H1 (cell line): ENCODE measurements at regions not wholly inside any gene's neighbourhood (a gene's known extent, or its start where the extent isn't known, plus 50 kb on each side); places are given as distances from the start of the nearest gene placed in this dataset.

ENCODE experiments used
- CTCF ChIA-PET: fragments of 300-600 bp; sonication (Branson Sonifier 250); formaldehyde crosslinking; loops from one replicate; lab custom pipeline; 2021; ENCODE audit not compliant: partially characterized antibody; lab: Charles Lee
- POLR2A ChIA-PET: fragments of 300-600 bp; sonication (Branson Sonifier 250); formaldehyde crosslinking; loops from one replicate; lab custom pipeline; 2021; ENCODE audit warnings: inconsistent platforms; ENCODE audit not compliant: partially characterized antibody; lab: Charles Lee
- DNase-seq, 2 experiments: peaks; one replicate each; pipeline versions ENCODE4 v3.0.0 to v3.0.0-alpha.2; 2010 to 2022; ENCODE audit warnings: low spot score in 2 of 2, low read depth in 1 of 2, mixed read lengths in 1 of 2
- FAIRE-seq: peaks from 2 replicates; lab custom pipeline; 2011; peaks lifted over from hg19 to GRCh38; lab: Jason Lieb, UNC
- H2AFZ ChIP-seq: 2 replicates; pipeline ENCODE4 v1.8.1; 2012; ENCODE audit warnings: low read length, inconsistent platforms
- H2AK5ac ChIP-seq: 2 replicates; pipeline ENCODE4 v1.6.1; 2013; ENCODE audit warnings: low read depth, low read length
- H2BK120ac ChIP-seq: replicated peaks from 2 replicates; pipeline ENCODE3; 2013; ENCODE audit warnings: low read depth, low read length, inconsistent platforms
- H2BK12ac ChIP-seq: 2 replicates; pipeline ENCODE4 v1.6.1; 2013; ENCODE audit warnings: low read depth, low read length
- H2BK15ac ChIP-seq: 2 replicates; pipeline ENCODE4 v1.6.1; 2013; ENCODE audit warnings: low read length
- H2BK20ac ChIP-seq: 2 replicates; pipeline ENCODE4 v1.6.1; 2013; ENCODE audit warnings: low read length
- H2BK5ac ChIP-seq: 2 replicates; pipeline ENCODE4 v1.6.1; 2013; ENCODE audit warnings: low read depth, low read length
- H3K14ac ChIP-seq: 2 replicates; pipeline ENCODE4 v1.6.1; 2013; ENCODE audit warnings: inconsistent platforms; ENCODE audit not compliant: insufficient read length
- H3K18ac ChIP-seq: 2 replicates; pipeline ENCODE4 v1.6.1; 2013; ENCODE audit warnings: low read length; ENCODE audit errors: extremely low read depth
- H3K23ac ChIP-seq: 2 replicates; pipeline ENCODE4 v1.6.1; 2013; ENCODE audit warnings: inconsistent platforms; ENCODE audit not compliant: insufficient read length
- H3K23me2 ChIP-seq: 2 replicates; pipeline ENCODE4 v1.6.1; 2013; ENCODE audit warnings: low read depth, low read length
- H3K27ac ChIP-seq: 2 replicates; pipeline ENCODE4 v1.6.1; 2011; ENCODE audit warnings: low read depth, low read length, inconsistent platforms
- H3K27me3 ChIP-seq, 4 experiments: replicated peaks in 1 of 4; 1 replicate in 1 of 4; 2 replicates in 3 of 4; pipeline versions ENCODE4 v1.6.1 to v1.8.1; 2011 to 2013; ENCODE audit warnings: low read length in 3 of 4, mild to moderate bottlenecking in 3 of 4, inconsistent platforms in 2 of 4, mixed read lengths in 2 of 4, moderate library complexity in 1 of 4; ENCODE audit not compliant: control insufficient read depth in 3 of 4, insufficient read depth in 3 of 4; ENCODE audit errors: extremely low read depth in 1 of 4
- H3K36me3 ChIP-seq, 4 experiments: 2 replicates each; pipeline versions ENCODE4 v1.6.1 to v1.8.1; 2011 to 2013; ENCODE audit warnings: mild to moderate bottlenecking in 4 of 4, low read length in 3 of 4, moderate library complexity in 2 of 4, control low read depth in 1 of 4, inconsistent platforms in 1 of 4; ENCODE audit not compliant: insufficient read depth in 4 of 4, control insufficient read depth in 2 of 4
- H3K4ac ChIP-seq: replicated peaks from 2 replicates; pipeline ENCODE3; 2013; ENCODE audit warnings: low read length, low read depth, mixed read lengths, inconsistent platforms; ENCODE audit not compliant: insufficient read length
- H3K4me1 ChIP-seq, 4 experiments: replicated peaks in 1 of 4; 1 replicate in 1 of 4; 2 replicates in 3 of 4; pipeline versions ENCODE4 v1.6.1 to v1.8.1; 2011 to 2013; ENCODE audit warnings: low read length in 3 of 4, inconsistent platforms in 2 of 4, mixed read lengths in 1 of 4; ENCODE audit not compliant: insufficient read depth in 4 of 4, control insufficient read depth in 3 of 4
- H3K4me2 ChIP-seq, 2 experiments: 2 replicates each; pipeline versions ENCODE4 v1.6.1 to v1.8.1; 2011 to 2013; ENCODE audit warnings: low read depth in 2 of 2, low read length in 2 of 2, control low read depth in 1 of 2, inconsistent platforms in 1 of 2, mild to moderate bottlenecking in 1 of 2; ENCODE audit not compliant: insufficient read depth in 1 of 2
- H3K4me3 ChIP-seq, 4 experiments: fragments of 200-600, 300-600 bp in 1 of 4; sonication (generic), shearing (Covaris generic), sonication (Bioruptor Twin) in 1 of 4; 2 replicates each; pipeline versions ENCODE4 v1.5.1 to v1.8.1; 2011 to 2016; ENCODE audit warnings: low read length in 4 of 4, low read depth in 3 of 4, control low read depth in 2 of 4, inconsistent platforms in 2 of 4, mild to moderate bottlenecking in 2 of 4, mixed read lengths in 1 of 4, moderate library complexity in 1 of 4; ENCODE audit not compliant: insufficient read depth in 2 of 4; ENCODE audit errors: extremely low read depth in 1 of 4
- H3K56ac ChIP-seq: replicated peaks from 2 replicates; pipeline ENCODE3; 2013; ENCODE audit warnings: low read depth, mild to moderate bottlenecking, mixed read lengths, low read length, inconsistent platforms; ENCODE audit not compliant: insufficient read length
- H3K79me1 ChIP-seq: 2 replicates; pipeline ENCODE4 v1.6.1; 2013; ENCODE audit warnings: low read depth, low read length, control low read depth
- H3K79me2 ChIP-seq, 2 experiments: 2 replicates each; pipeline versions ENCODE4 v1.6.1 to v1.8.1; 2012 to 2013; ENCODE audit warnings: low read length in 2 of 2, mild to moderate bottlenecking in 2 of 2, inconsistent platforms in 1 of 2; ENCODE audit not compliant: insufficient read depth in 2 of 2, control insufficient read depth in 1 of 2
- H3K9ac ChIP-seq, 4 experiments: replicated peaks in 1 of 4; 1 replicate in 1 of 4; 2 replicates in 3 of 4; pipeline versions ENCODE4 v1.6.1 to v1.8.1; 2011 to 2013; ENCODE audit warnings: low read depth in 3 of 4, low read length in 3 of 4, control low read depth in 2 of 4, mild to moderate bottlenecking in 2 of 4, moderate library complexity in 2 of 4, inconsistent platforms in 1 of 4; ENCODE audit errors: extremely low read depth in 1 of 4
- H3K9me3 ChIP-seq, 2 experiments: 2 replicates each; pipeline versions ENCODE4 v1.6.1 to v1.8.1; 2012 to 2013; ENCODE audit warnings: mild to moderate bottlenecking in 2 of 2, moderate library complexity in 2 of 2, control low read depth in 1 of 2, inconsistent platforms in 1 of 2, low read depth in 1 of 2, low read length in 1 of 2, mixed read lengths in 1 of 2; ENCODE audit not compliant: insufficient read depth in 2 of 2
- H4K20me1 ChIP-seq, 2 experiments: replicated peaks in 1 of 2; 2 replicates each; pipeline versions ENCODE3 to v1.8.1; 2011 to 2013; ENCODE audit warnings: inconsistent platforms in 2 of 2, low read length in 2 of 2, mild to moderate bottlenecking in 1 of 2; ENCODE audit not compliant: insufficient read depth in 2 of 2, control insufficient read depth in 1 of 2
- H4K5ac ChIP-seq: 2 replicates; pipeline ENCODE4 v1.6.1; 2013; ENCODE audit warnings: low read length, low read depth, mixed read lengths, inconsistent platforms; ENCODE audit not compliant: insufficient read length
- H4K8ac ChIP-seq: 2 replicates; pipeline ENCODE4 v1.8.0; 2013; ENCODE audit warnings: mild to moderate bottlenecking, moderate library complexity, low read length, inconsistent platforms; ENCODE audit not compliant: insufficient read depth; ENCODE audit errors: extremely low read depth
- H4K91ac ChIP-seq: replicated peaks from 2 replicates; pipeline ENCODE3; 2013; ENCODE audit warnings: low read length, mixed read lengths, inconsistent platforms; ENCODE audit not compliant: insufficient read length
- ATF2 ChIP-seq: IDR thresholded peaks from 2 replicates; pipeline ENCODE4 v1.6.1; 2012; ENCODE audit warnings: low read length, inconsistent platforms
- BACH1 ChIP-seq: IDR thresholded peaks from 2 replicates; pipeline ENCODE4 v1.6.1; 2012; ENCODE audit warnings: low read length, improper control_type of control experiment
- BRCA1 ChIP-seq: IDR thresholded peaks from 2 replicates; pipeline ENCODE4 v1.6.1; 2012; ENCODE audit warnings: low read depth, low read length, improper control_type of control experiment
- CHD1 ChIP-seq: IDR thresholded peaks from 2 replicates; pipeline ENCODE4 v1.6.1; 2012; ENCODE audit warnings: low read depth, low read length, improper control_type of control experiment
- CTBP2 ChIP-seq: IDR thresholded peaks from 2 replicates; pipeline ENCODE4 v1.7.0; 2011; ENCODE audit warnings: borderline replicate concordance, mild to moderate bottlenecking, moderate library complexity, mixed read lengths, low read length; ENCODE audit not compliant: insufficient read depth, insufficient read length
- GABPA ChIP-seq: IDR thresholded peaks from 2 replicates; pipeline ENCODE4 v1.6.1; 2011; ENCODE audit warnings: mild to moderate bottlenecking, low read length, moderate library complexity, borderline replicate concordance; ENCODE audit not compliant: insufficient read depth
- GTF2F1 ChIP-seq: IDR thresholded peaks from 2 replicates; pipeline ENCODE4 v1.6.1; 2012; ENCODE audit warnings: low read depth, low read length, improper control_type of control experiment, borderline replicate concordance
- NANOG ChIP-seq: IDR thresholded peaks from 2 replicates; pipeline ENCODE4 v1.6.1; 2011; ENCODE audit warnings: low read length, low read depth, mild to moderate bottlenecking, inconsistent platforms; ENCODE audit not compliant: insufficient read depth, poor library complexity, severe bottlenecking
- NRF1 ChIP-seq: IDR thresholded peaks from 2 replicates; pipeline ENCODE4 v1.6.1; 2011; ENCODE audit warnings: mild to moderate bottlenecking, low read depth, low read length, improper control_type of control experiment
- POLR2AphosphoS5 ChIP-seq: IDR thresholded peaks from 2 replicates; pipeline ENCODE4 v1.6.1; 2011; ENCODE audit warnings: low read depth, low read length
- RBBP5 ChIP-seq: IDR thresholded peaks from 2 replicates; pipeline ENCODE4 v1.7.1; 2012; ENCODE audit warnings: low read depth, mild to moderate bottlenecking, inconsistent platforms, low read length, moderate library complexity, borderline replicate concordance
- RFX5 ChIP-seq: IDR thresholded peaks from 2 replicates; pipeline ENCODE4 v1.6.1; 2011; ENCODE audit warnings: low read depth, low read length, improper control_type of control experiment, borderline replicate concordance
- SIRT6 ChIP-seq: IDR thresholded peaks from one replicate; pipeline ENCODE4 v1.7.1; 2012; ENCODE audit warnings: low read length, inconsistent platforms
- TCF12 ChIP-seq: IDR thresholded peaks from 2 replicates; pipeline ENCODE4 v1.6.1; 2011; ENCODE audit warnings: low read depth, mild to moderate bottlenecking, low read length
- WGBS, 2 experiments: shearing (Covaris generic) in 1 of 2; methylation state at CpG; one replicate each; pipeline versions ENCODE4 v1.1.6 to v1.1.7; 2013 to 2015; ENCODE audit warnings: low lambda C conversion rate in 2 of 2, mixed read lengths in 2 of 2, inconsistent platforms in 1 of 2, low coverage in 1 of 2, missing lambda C conversion rate in 1 of 2; ENCODE audit not compliant: insufficient replicate concordance in 2 of 2, insufficient coverage in 1 of 2, insufficient read length in 1 of 2; ENCODE audit errors: extremely low coverage in 1 of 2, missing lambda C conversion rate in 1 of 2; 5-methylcytosine and 5-hydroxymethylcytosine counted together

GRCh38 chr6:159469443-159469842 is 223.6 kb downstream of the SOD2 start:
- CTCF ChIA-PET: no interaction called here
- Histone ChIP-seq H2AK5ac (no peak overlapping the region), H3K23me2 (no peaks in the 10 kb centered on the region), H3K23ac (no peak overlapping the region), H3K4me1 (no peaks in the 10 kb centered on the region), H3K18ac (no peak overlapping the region), H3K14ac (no peak overlapping the region), H3K36me3 (no peaks in the 10 kb centered on the region), H3K79me2 (no peaks in the 10 kb centered on the region), H2BK15ac (no peak overlapping the region), H3K79me1 (no peaks in the 10 kb centered on the region), H3K27me3 (no peaks in the 10 kb centered on the region), H3K56ac (no peak overlapping the region), H3K4me3 (no peak overlapping the region), H3K4me2 (no peak overlapping the region), H3K27ac (no peak overlapping the region), H3K4ac (no peak overlapping the region), H2BK20ac (no peak overlapping the region), H2AFZ (no peak overlapping the region), H4K91ac (no peak overlapping the region), H3K9me3 (peaks cover 58 to 73% of the 10 kb centered on the region in 2 experiments), H2BK12ac (no peak overlapping the region), H4K8ac (no peak overlapping the region), H4K5ac (no peak overlapping the region), H2BK5ac (no peak overlapping the region), H3K9ac (no peak overlapping the region), H4K20me1 (no peaks in the 10 kb centered on the region), H2BK120ac (no peak overlapping the region)
- DNase-seq: no peak
- no peak for FAIRE-seq
- 82% methylated on average over 4 of the region's 4 CpGs; no CpG with 5 or more reads in 1 of the 2 experiments for WGBS, 2 experiments
- POLR2A ChIA-PET: no interaction called here
- TF ChIP-seq ATF2 (no peak), NRF1 (no peak), SIRT6 (no peak), RFX5 (no peak), GTF2F1 (no peak), TCF12 (no peak), POLR2AphosphoS5 (no peak), NANOG (no peak), CTBP2 (no peak), RBBP5 (no peak), GABPA (no peak), BACH1 (no peak), BRCA1 (no peak), CHD1 (no peak)
